Epithelial cell of proximal tubule (primary cell): ENCODE measurements at regions not wholly inside any gene's neighbourhood (a gene's known extent, or its start where the extent isn't known, plus 50 kb on each side); places are given as distances from the start of the nearest gene placed in this dataset.

Source experiments
- DNase-seq: peaks from one replicate; pipeline ENCODE4 v3.0.0-alpha.2; 2011; ENCODE audit warnings: low read depth
- H3K4me3 ChIP-seq: 2 replicates; pipeline ENCODE4 v1.5.1; 2011; ENCODE audit warnings: low read depth, mild to moderate bottlenecking, low read length
- CTCF ChIP-seq: conservative IDR thresholded peaks from 2 replicates; pipeline ENCODE4 v1.5.1; 2012; ENCODE audit warnings: low read depth, mild to moderate bottlenecking, low read length

GRCh38 chr4:132313852-132314251, 835.2 kb upstream of the PCDH10 start:
- TF ChIP-seq CTCF = no peak
- no peak for DNase-seq
- no peak overlapping the region for H3K4me3 ChIP-seq

GRCh38 chr4:132316738-132317137, 832.4 kb upstream of the PCDH10 start:
- no peak overlapping the region for H3K4me3 ChIP-seq
- DNase-seq = no peak
- no peak for TF ChIP-seq CTCF

GRCh38 chr4:132317923-132318322, 831.2 kb upstream of the PCDH10 start:
- no peak for DNase-seq
- H3K4me3 ChIP-seq = no peak overlapping the region
- no peak for TF ChIP-seq CTCF

GRCh38 chr4:132328761-132329160, 820.3 kb upstream of the PCDH10 start:
- no peak for DNase-seq
- no peak overlapping the region for H3K4me3 ChIP-seq
- TF ChIP-seq CTCF = no peak

GRCh38 chr4:132330994-132331393, 818.1 kb upstream of the PCDH10 start:
- TF ChIP-seq CTCF = no peak
- DNase-seq = no peak
- no peak overlapping the region for H3K4me3 ChIP-seq

- DNase-seq = no peak
- TF ChIP-seq CTCF = peak; percentile 58
- H3K4me3 ChIP-seq = no peak overlapping the region
These were observed 816.0 kb upstream of the PCDH10 start for GRCh38 chr4:132332932-132333723.

GRCh38 chr4:132333724-132334047, 815.4 kb upstream of the PCDH10 start:
- H3K4me3 ChIP-seq = no peak overlapping the region
- no peak for DNase-seq
- TF ChIP-seq CTCF = no peak
